HEK293 (cell line): ENCODE measurements at regions not wholly inside any gene's neighbourhood (a gene's known extent, or its start where the extent isn't known, plus 50 kb on each side); places are given as distances from the start of the nearest gene placed in this dataset.

ENCODE experiments used
- CTCF ChIA-PET: fragments of 350-600 bp; formaldehyde crosslinking; extraction: SDS; loops from one replicate; lab custom pipeline; 2021; ENCODE audit warnings: antibody characterized with exemption; lab: Yijun Ruan, JAX
- POLR2A ChIA-PET: fragments of 300-600 bp; formaldehyde crosslinking; extraction: SDS; loops from one replicate; lab custom pipeline; 2020; ENCODE audit warnings: antibody characterized with exemption, inconsistent platforms; lab: Yijun Ruan, JAX
- H3K27ac ChIP-seq: fragments of 200-500 bp; sonication (Bioruptor generic); 2 replicates; pipeline ENCODE4 v1.5.1; 2014; ENCODE audit warnings: low read depth, low read length, control low read depth, inconsistent platforms; ENCODE audit errors: extremely low read depth
- H3K36me3 ChIP-seq, 2 experiments: fragments of 200-500 bp in 1 of 2; sonication (Bioruptor generic) in 1 of 2; 1 replicate in 1 of 2; 2 replicates in 1 of 2; pipeline ENCODE4 v1.5.1; 2014 to 2017; ENCODE audit warnings: inconsistent platforms in 2 of 2, low read length in 2 of 2; ENCODE audit not compliant: control insufficient read depth in 2 of 2, insufficient read depth in 1 of 2
- H3K4me1 ChIP-seq: fragments of 200-500 bp; sonication (Bioruptor generic); 2 replicates; pipeline ENCODE4 v1.5.1; 2014; ENCODE audit warnings: mild to moderate bottlenecking, low read length, inconsistent platforms; ENCODE audit not compliant: control insufficient read depth, insufficient read depth
- H3K4me3 ChIP-seq: 2 replicates; pipeline ENCODE4 v1.5.1; 2011; ENCODE audit warnings: low read depth, mild to moderate bottlenecking, control low read depth, low read length, moderate library complexity
- H3K9me3 ChIP-seq: fragments of 200-500 bp; sonication (Bioruptor generic); 2 replicates; pipeline ENCODE4 v1.5.1; 2014; ENCODE audit warnings: low read depth, low read length, inconsistent platforms; ENCODE audit not compliant: control insufficient read depth, insufficient read depth
- SP7 ChIP-seq: fragments of 450-650 bp; formaldehyde crosslinking; IDR thresholded peaks from 2 replicates; pipeline ENCODE4 v1.5.1; 2016; ENCODE audit warnings: missing biosample characterization, missing genetic modification characterization
- YY2 ChIP-seq: fragments of 450-650 bp; formaldehyde crosslinking; IDR thresholded peaks from 2 replicates; pipeline ENCODE4 v1.5.1; 2016; ENCODE audit warnings: missing biosample characterization, missing genetic modification characterization
- ZBTB10 ChIP-seq: fragments of 450-650 bp; formaldehyde crosslinking; IDR thresholded peaks from 2 replicates; pipeline ENCODE4 v1.5.1; 2016; ENCODE audit warnings: missing biosample characterization, missing genetic modification characterization
- ZBTB20 ChIP-seq: fragments of 450-650 bp; formaldehyde crosslinking; IDR thresholded peaks from 2 replicates; pipeline ENCODE4 v1.5.1; 2016; ENCODE audit warnings: missing biosample characterization, missing genetic modification characterization
- ZBTB44 ChIP-seq: fragments of 450-650 bp; IDR thresholded peaks from 2 replicates; pipeline ENCODE4 v1.5.1; 2018; ENCODE audit warnings: missing biosample characterization, mild to moderate bottlenecking, missing genetic modification characterization
- ZBTB8A ChIP-seq: fragments of 450-650 bp; formaldehyde crosslinking; IDR thresholded peaks from 2 replicates; pipeline ENCODE4 v1.5.1; 2016; ENCODE audit warnings: missing biosample characterization, missing genetic modification characterization
- ZNF175 ChIP-seq: fragments of 450-650 bp; formaldehyde crosslinking; IDR thresholded peaks from 2 replicates; pipeline ENCODE4 v1.5.1; 2016; ENCODE audit warnings: missing biosample characterization, missing genetic modification characterization
- ZNF23 ChIP-seq: fragments of 450-650 bp; formaldehyde crosslinking; IDR thresholded peaks from 2 replicates; pipeline ENCODE4 v1.5.1; 2016; ENCODE audit warnings: missing biosample characterization, missing genetic modification characterization, borderline replicate concordance
- ZNF302 ChIP-seq: fragments of 450-650 bp; formaldehyde crosslinking; IDR thresholded peaks from 2 replicates; pipeline ENCODE4 v1.5.1; 2016; ENCODE audit warnings: missing biosample characterization, missing genetic modification characterization, low read depth
- ZNF37A ChIP-seq: fragments of 450-650 bp; IDR thresholded peaks from 2 replicates; pipeline ENCODE4 v1.5.1; 2018; ENCODE audit warnings: missing biosample characterization, missing genetic modification characterization
- ZNF394 ChIP-seq: fragments of 450-650 bp; formaldehyde crosslinking; IDR thresholded peaks from 2 replicates; pipeline ENCODE4 v1.5.1; 2016; ENCODE audit warnings: missing biosample characterization, missing genetic modification characterization, mild to moderate bottlenecking, moderate library complexity, borderline replicate concordance
- ZNF404 ChIP-seq: fragments of 450-650 bp; formaldehyde crosslinking; IDR thresholded peaks from 2 replicates; pipeline ENCODE4 v1.5.1; 2017; ENCODE audit warnings: missing biosample characterization, missing genetic modification characterization
- ZNF530 ChIP-seq: fragments of 450-650 bp; formaldehyde crosslinking; IDR thresholded peaks from 2 replicates; pipeline ENCODE4 v1.5.1; 2016; ENCODE audit warnings: low read depth, missing biosample characterization, missing genetic modification characterization
- ZNF624 ChIP-seq: fragments of 450-650 bp; formaldehyde crosslinking; IDR thresholded peaks from 2 replicates; pipeline ENCODE4 v1.5.1; 2017; ENCODE audit warnings: missing biosample characterization, missing genetic modification characterization
- ZNF645 ChIP-seq: fragments of 450-650 bp; formaldehyde crosslinking; IDR thresholded peaks from 2 replicates; pipeline ENCODE4; 2016; ENCODE audit warnings: missing biosample characterization, missing genetic modification characterization
- ZNF76 ChIP-seq: fragments of 450-650 bp; formaldehyde crosslinking; IDR thresholded peaks from 2 replicates; pipeline ENCODE4; 2016; ENCODE audit warnings: low read depth, missing biosample characterization, missing genetic modification characterization, borderline replicate concordance
- ZSCAN16 ChIP-seq: fragments of 450-650 bp; formaldehyde crosslinking; IDR thresholded peaks from 2 replicates; pipeline ENCODE4 v1.5.1; 2016; ENCODE audit warnings: missing biosample characterization, missing genetic modification characterization

GRCh38 chr5:3310541-3311261, 284.9 kb upstream of the IRX1 start (continued):
- no peak for TF ChIP-seq ZNF23 (tag by site-specific recombination)
- TF ChIP-seq ZNF404 (tag by site-specific recombination): no peak
- no peak for TF ChIP-seq ZBTB20 (tag by site-specific recombination)
- no peak for TF ChIP-seq ZNF302 (tag by site-specific recombination)

- POLR2A ChIA-PET: no interaction called here
- CTCF ChIA-PET: interaction anchor here (0.6 kb wide), 1 partner anchor 127 kb away, joined by 4 read pairs; no protein-coding TSS in a partner anchor
Measured at GRCh38 chr5:3309538-3309937, 286.1 kb upstream of the IRX1 start.

More at GRCh38 chr5:3309538-3309937, 286.1 kb upstream of the IRX1 start:
- TF ChIP-seq ZBTB10 (tag by site-specific recombination): no peak
- TF ChIP-seq ZNF530 (tag by site-specific recombination): no peak
- TF ChIP-seq ZSCAN16 (tag by site-specific recombination): no peak
- no peak for TF ChIP-seq ZNF394 (tag by site-specific recombination)
- no peak for TF ChIP-seq ZNF76 (tag by site-specific recombination)
- no peak for TF ChIP-seq ZBTB8A
- TF ChIP-seq ZNF645: no peak
- TF ChIP-seq ZNF624 (tag by site-specific recombination): no peak
- TF ChIP-seq YY2 (tag by site-specific recombination): no peak
- TF ChIP-seq ZNF37A (tag by site-specific recombination): no peak
- TF ChIP-seq ZBTB44 (tag by site-specific recombination): no peak
- no peak for TF ChIP-seq ZNF175 (tag by site-specific recombination)
- TF ChIP-seq SP7: no peak
- no peak overlapping the region for H3K27ac ChIP-seq
- H3K9me3 ChIP-seq: no peaks in the 10 kb centered on the region; the same call in 1 of the 2 replicates
- no peaks in the 10 kb centered on the region for H3K4me1 ChIP-seq
- no peak overlapping the region for H3K4me3 ChIP-seq
- no peaks in the 10 kb centered on the region for H3K36me3 ChIP-seq
